Chondrocyte (in vitro differentiated cells): ENCODE measurements at regions not wholly inside any gene's neighbourhood (a gene's known extent, or its start where the extent isn't known, plus 50 kb on each side); places are given as distances from the start of the nearest gene placed in this dataset.
A peak's percentile ranks its signal among the peaks of the same experiment; 100 is the strongest.
"Not testable (repeated sequence)": the region's sequence is repeated elsewhere in the genome, so short reads cannot be mapped to it uniquely, and the experiment has no call there.

Source experiments
- DNase-seq: peaks from one replicate; pipeline ENCODE4 v3.0.0; 2021; ENCODE audit warnings: mixed read lengths, low spot score
- H3K27ac Mint-ChIP-seq: one replicate; pipeline ENCODE4 v1.8.0; 2021; ENCODE audit warnings: mild to moderate bottlenecking, moderate library complexity, mixed read lengths; ENCODE audit not compliant: unreplicated experiment
- H3K27me3 Mint-ChIP-seq: 2 replicates; pipeline ENCODE4 v1.8.0; 2021; ENCODE audit warnings: low read depth, mixed read lengths
- H3K36me3 Mint-ChIP-seq: 2 replicates; pipeline ENCODE4 v1.8.0; 2021; ENCODE audit warnings: low read depth, mixed read lengths
- H3K4me1 Mint-ChIP-seq: 2 replicates; pipeline ENCODE4 v1.8.0; 2021; ENCODE audit warnings: low read depth, mild to moderate bottlenecking, mixed read lengths
- H3K4me3 Mint-ChIP-seq: one replicate; pipeline ENCODE4 v1.8.0; 2021; ENCODE audit warnings: mild to moderate bottlenecking, moderate library complexity, mixed read lengths; ENCODE audit not compliant: unreplicated experiment
- H3K9me3 Mint-ChIP-seq: 2 replicates; pipeline ENCODE4 v1.8.0; 2021; ENCODE audit warnings: low read depth, mixed read lengths

DNA sequence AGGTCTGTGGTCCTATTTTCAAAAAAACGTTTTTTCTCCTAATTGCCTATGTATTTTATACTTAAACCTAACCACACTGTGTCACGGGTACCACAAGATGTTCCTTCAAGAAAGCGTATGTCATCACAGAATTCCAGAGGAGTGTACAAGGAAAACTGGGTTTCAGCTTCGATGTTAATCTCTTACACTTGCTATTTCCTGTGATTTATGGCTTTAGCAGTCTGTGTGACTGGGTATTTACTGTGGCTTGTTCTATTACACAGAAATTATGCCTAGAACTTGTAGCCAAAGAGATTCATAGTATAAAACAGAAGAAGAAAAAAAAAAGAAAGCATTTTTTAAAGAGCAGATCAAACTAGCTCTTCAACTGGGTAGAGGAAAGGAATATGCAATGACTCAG is 371.1 kb upstream of the FOLH1 start:
- not testable (repeated sequence) for H3K4me1 Mint-ChIP-seq, DNase-seq, H3K27me3 Mint-ChIP-seq, H3K27ac Mint-ChIP-seq, H3K4me3 Mint-ChIP-seq, H3K36me3 Mint-ChIP-seq
- H3K9me3 Mint-ChIP-seq = peaks cover 23% of the 10 kb centered on the region

DNA sequence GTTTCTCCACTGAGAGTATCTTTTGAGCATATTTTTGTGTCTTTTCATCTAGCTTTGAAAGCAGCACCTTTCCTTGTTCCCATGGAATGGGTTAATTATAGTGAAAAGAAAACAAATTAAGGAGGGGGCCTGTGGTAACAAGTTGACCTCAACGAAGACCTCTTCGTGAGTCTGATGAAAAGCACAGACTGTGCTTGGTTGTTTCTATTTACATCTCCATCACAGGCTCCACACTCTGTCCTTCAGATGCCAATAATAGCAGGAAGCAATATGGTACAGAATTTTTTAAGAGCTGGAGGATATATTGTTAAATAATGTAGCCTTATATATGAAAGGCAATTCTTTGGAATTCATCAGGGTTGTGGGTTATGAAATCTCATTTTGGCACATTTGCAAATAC is 366.7 kb upstream of the OR4C13 start:
- H3K36me3 Mint-ChIP-seq, H3K4me3 Mint-ChIP-seq, H3K9me3 Mint-ChIP-seq, H3K27ac Mint-ChIP-seq, H3K4me1 Mint-ChIP-seq, H3K27me3 Mint-ChIP-seq, DNase-seq: not testable (repeated sequence)

DNA sequence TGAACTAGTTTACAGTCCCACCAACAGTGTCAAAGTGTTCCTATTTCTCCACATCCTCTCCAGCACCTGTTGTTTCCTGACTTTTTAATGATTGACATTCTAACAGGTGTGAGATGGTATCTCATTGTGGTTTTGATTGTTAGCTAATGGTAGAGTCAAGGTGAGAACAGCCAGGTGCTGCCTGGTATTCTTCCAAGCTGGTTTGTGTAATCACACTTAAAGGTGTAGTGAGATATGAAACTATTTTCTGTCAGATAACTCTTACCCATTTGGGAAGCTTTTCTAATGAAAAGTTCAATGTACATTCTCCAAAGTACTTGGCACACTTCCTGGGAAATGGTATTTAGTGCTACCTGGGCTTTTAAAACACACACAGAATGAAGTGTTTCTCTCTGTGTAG is 343.3 kb upstream of the OR4C13 start:
- not testable (repeated sequence) for H3K4me1 Mint-ChIP-seq, H3K36me3 Mint-ChIP-seq, DNase-seq, H3K27me3 Mint-ChIP-seq, H3K27ac Mint-ChIP-seq, H3K4me3 Mint-ChIP-seq
- peaks cover 46% of the 10 kb centered on the region for H3K9me3 Mint-ChIP-seq

DNA sequence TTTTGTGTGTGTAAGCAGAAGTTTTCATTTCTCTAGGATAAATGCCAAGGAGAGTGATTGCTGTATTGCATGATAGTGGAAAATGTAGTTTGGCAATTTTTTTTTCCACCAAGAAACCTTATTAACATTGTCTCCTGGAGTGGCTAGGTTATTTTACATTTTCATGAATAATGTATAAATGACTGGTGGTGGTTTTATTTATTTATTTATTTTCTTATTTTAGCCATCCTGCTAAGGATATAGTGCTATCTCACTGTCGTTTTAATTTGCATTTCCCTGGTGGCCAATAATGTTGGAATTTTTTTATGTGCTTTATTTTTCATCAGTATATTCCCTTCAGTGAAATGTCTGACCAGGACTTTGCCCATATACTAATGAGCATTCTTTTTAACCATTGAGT is 328.3 kb upstream of the OR4C13 start:
- peaks cover 28% of the 10 kb centered on the region for H3K9me3 Mint-ChIP-seq
- not testable (repeated sequence) for H3K36me3 Mint-ChIP-seq

DNA sequence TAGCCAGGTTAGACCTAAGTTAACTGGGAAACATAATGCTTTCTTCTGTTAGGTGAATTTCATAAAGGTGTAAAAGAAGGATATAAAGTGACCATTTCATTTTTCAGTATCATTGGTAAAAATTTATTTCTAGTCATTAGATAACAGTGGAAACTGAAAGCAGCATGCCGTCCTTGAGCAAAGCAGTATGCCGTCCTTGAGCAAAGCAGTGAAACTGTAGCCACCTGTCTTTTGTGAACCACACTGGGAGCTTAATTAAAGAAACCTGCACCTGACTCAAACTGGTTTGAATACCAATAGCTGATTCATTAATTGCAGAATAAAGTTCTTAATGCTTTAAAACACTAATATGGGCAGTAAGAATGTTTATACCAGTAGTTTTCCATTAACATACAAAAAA is 281.5 kb upstream of the OR4C13 start:
- DNase-seq, H3K27ac Mint-ChIP-seq, H3K27me3 Mint-ChIP-seq, H3K36me3 Mint-ChIP-seq, H3K4me1 Mint-ChIP-seq, H3K4me3 Mint-ChIP-seq: not testable (repeated sequence)
- peaks cover 40% of the 10 kb centered on the region for H3K9me3 Mint-ChIP-seq

More for the DNA sequence above, 328.3 kb upstream of the OR4C13 start:
- not testable (repeated sequence) for H3K27me3 Mint-ChIP-seq, H3K27ac Mint-ChIP-seq, DNase-seq, H3K4me1 Mint-ChIP-seq, H3K4me3 Mint-ChIP-seq

DNA sequence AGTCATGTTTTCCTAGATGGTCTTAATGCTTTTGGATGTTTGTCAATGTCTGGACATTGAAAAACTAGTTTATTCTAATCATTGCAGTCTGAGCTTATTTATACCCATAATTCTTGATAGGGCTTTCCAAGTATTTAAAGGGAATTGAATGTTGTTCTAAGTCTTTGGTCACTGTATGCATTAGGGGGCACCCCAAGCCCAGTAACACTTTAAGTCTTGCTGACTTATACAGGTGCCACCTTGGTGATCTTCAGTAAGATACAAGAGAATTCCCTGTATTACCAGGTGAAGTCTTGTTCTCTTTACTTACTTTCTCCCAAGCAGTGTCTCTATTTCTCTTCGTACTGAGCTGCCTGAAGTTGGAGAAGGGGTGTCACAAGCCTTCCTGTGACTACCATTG is 250.1 kb upstream of the OR4C13 start:
- not testable (repeated sequence) for H3K36me3 Mint-ChIP-seq, DNase-seq, H3K27me3 Mint-ChIP-seq, H3K4me3 Mint-ChIP-seq, H3K27ac Mint-ChIP-seq, H3K4me1 Mint-ChIP-seq
- peaks cover 34% of the 10 kb centered on the region for H3K9me3 Mint-ChIP-seq

DNA sequence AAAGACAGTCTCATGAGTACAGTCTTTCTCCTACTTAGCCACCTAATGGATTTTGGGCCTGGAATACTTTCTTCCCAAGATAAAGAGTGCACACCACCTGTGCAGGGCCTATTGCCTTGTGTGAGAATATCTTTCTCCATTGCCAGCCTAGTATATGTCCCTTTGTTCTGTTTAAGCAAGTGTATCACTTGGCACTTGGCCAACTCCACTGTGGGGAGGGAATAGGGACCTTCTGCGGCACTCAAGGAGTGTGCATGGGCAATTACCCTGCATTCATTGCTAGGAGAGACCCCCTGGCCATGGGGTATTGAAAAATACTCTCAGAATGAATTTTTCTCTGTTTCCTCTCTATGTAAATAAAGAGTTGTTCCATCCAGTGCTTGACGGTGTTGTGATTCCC is 201.7 kb upstream of the OR4C13 start:
- peaks cover 38% of the 10 kb centered on the region for H3K9me3 Mint-ChIP-seq
- not testable (repeated sequence) for H3K4me1 Mint-ChIP-seq, H3K27ac Mint-ChIP-seq, H3K36me3 Mint-ChIP-seq, H3K27me3 Mint-ChIP-seq, H3K4me3 Mint-ChIP-seq, DNase-seq

DNA sequence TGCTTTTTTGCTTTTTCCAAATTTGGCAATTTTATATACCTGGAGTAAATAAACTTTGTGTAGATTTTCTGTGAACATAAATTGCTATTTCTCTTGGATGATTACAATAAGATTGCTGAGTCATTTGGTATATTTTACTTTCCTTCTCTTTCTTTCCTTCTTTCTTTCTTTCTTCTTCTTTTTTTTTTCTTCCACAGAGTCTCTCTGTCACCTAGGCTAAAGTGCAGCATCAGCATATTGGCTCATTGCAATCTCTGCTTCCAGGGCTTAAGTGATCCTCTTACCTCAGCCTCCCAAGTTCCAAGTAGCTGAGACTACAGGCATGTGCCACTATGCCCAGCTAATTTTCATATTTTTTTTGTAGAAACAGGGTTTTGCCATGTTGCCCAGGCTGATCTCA is 201.2 kb upstream of the OR4C13 start:
- H3K4me1 Mint-ChIP-seq, H3K36me3 Mint-ChIP-seq, H3K27ac Mint-ChIP-seq, DNase-seq, H3K4me3 Mint-ChIP-seq, H3K27me3 Mint-ChIP-seq: not testable (repeated sequence)
- peaks cover 35% of the 10 kb centered on the region for H3K9me3 Mint-ChIP-seq

DNA sequence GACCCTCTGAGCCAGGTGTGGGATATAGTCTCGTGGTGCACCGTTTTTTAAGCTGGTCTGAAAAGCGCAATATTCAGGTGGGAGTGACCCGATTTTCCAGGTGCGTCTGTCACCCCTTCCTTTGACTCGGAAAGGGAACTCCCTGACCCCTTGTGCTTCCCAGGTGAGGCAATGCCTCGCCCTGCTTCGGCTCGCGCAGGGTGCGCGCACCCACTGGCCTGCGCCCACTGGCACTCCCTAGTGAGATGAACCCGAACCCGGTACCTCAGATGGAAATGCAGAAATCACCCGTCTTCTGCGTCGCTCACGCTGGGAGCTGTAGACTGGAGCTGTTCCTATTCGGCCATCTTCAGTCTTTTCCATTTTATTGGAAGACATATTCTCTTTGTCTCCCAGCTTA is 171.4 kb upstream of the OR4C13 start:
- H3K27ac Mint-ChIP-seq, H3K4me3 Mint-ChIP-seq, H3K36me3 Mint-ChIP-seq, DNase-seq, H3K9me3 Mint-ChIP-seq, H3K4me1 Mint-ChIP-seq, H3K27me3 Mint-ChIP-seq: not testable (repeated sequence)

DNA sequence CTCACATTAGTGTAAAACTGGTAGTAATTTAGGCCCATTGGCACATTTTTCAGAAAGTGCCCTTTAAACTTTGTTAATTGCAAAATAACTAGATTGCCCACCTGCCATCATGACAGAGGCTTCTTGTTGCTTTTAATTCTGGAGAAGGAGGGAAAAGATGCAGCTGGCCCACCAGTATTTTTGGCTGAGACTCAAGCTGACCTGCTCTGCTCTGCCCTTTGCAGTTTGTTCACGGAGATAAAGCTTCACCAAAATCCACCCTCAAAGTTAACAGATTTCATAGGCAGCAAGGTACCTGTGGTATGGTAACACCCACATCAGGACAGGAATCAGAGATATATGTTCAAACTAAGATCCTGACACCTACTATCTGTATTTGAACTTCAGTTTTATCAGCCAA is 170.2 kb upstream of the OR4C13 start:
- H3K36me3 Mint-ChIP-seq, H3K4me1 Mint-ChIP-seq, H3K4me3 Mint-ChIP-seq, H3K27ac Mint-ChIP-seq, DNase-seq, H3K27me3 Mint-ChIP-seq: not testable (repeated sequence)
- H3K9me3 Mint-ChIP-seq = peaks cover 10% of the 10 kb centered on the region

DNA sequence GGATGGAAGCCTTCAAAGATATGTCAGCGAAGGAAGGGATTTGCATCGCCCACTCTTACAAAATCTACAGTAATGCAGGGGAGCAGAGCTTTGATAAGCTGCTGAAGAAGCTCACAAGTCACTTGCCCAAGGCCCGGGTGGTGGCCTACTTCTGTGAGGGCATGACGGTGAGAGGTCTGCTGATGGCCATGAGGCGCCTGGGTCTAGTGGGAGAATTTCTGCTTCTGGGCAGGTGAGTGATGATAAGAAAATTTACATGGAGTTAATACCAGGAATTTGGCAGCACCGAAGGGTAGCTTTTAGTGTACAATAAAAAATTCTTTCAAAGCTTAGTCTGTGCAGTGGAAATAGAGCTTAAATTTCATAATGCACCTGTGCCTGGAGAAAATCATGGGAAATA is 168.3 kb upstream of the OR4C13 start:
- peak; percentile 56 for DNase-seq
- H3K4me1 Mint-ChIP-seq, H3K4me3 Mint-ChIP-seq: not testable (repeated sequence)

DNA sequence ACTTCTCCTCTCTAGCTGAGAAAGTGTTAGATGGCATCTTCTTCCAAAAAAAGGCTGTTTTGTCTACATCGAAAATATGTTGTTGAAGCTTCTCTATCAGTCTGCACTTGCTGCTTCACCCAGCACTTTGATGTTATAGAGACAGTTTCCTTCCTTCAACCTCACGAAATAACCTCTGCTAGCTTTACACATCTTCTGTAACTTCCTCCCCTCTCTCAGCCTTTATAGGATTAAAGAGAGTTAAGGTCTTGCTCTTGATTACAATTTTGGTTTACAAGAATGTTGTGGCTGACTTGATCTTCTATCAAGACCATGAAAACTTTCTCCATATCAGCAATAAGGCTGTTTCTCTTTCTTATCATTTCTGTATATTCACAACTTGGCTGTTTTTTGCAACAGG is 162.4 kb upstream of the OR4C13 start:
- peaks cover 24% of the 10 kb centered on the region for H3K9me3 Mint-ChIP-seq
- not testable (repeated sequence) for H3K27ac Mint-ChIP-seq, DNase-seq, H3K36me3 Mint-ChIP-seq, H3K27me3 Mint-ChIP-seq, H3K4me1 Mint-ChIP-seq, H3K4me3 Mint-ChIP-seq

More for the DNA sequence above, 168.3 kb upstream of the OR4C13 start:
- peaks cover 13% of the 10 kb centered on the region for H3K9me3 Mint-ChIP-seq
- not testable (repeated sequence) for H3K36me3 Mint-ChIP-seq, H3K27me3 Mint-ChIP-seq, H3K27ac Mint-ChIP-seq

DNA sequence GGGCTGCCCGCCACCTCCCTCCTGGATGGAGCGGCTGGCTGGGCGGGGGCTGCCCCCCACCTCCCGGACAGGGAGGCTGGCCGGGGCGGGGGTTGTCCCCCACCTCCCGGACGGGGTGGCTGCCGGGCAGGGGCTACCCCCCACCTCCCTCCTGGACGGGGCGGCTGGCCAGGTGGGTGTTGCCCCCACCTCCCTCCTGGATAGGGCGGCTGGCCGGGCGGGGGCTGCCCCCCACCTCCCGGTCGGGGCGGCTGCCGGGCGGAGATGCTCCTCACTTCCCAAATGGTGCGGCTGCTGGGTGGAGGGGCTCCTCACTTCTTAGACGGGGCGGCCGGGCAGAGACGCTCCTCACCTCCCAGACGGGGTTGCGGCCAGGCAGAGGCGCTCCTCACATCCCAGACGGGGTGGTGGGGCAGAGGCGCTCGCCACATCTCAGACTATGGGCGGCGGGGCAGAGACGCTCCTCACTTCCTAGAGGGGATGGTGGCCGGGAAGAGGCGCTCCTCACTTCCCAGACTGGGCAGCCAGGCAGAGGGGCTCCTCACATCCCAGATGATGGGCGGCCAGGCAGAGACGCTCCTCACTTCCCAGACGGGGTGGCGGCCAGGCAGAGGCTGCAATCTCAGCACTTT is 153.9 kb upstream of the OR4C13 start:
- H3K36me3 Mint-ChIP-seq, H3K4me1 Mint-ChIP-seq, H3K4me3 Mint-ChIP-seq, H3K27ac Mint-ChIP-seq, H3K27me3 Mint-ChIP-seq: not testable (repeated sequence)
- peaks cover 22% of the 10 kb centered on the region for H3K9me3 Mint-ChIP-seq
- peak; percentile 79 for DNase-seq
